Esophagus muscularis mucosa (tissue), 4 donors: ENCODE measurements at regions not wholly inside any gene's neighbourhood (a gene's known extent, or its start where the extent isn't known, plus 50 kb on each side); places are given as distances from the start of the nearest gene placed in this dataset.

ENCODE experiments used
- DNase-seq: peaks from one replicate; pipeline ENCODE4 v3.0.0-alpha.2; 2017; ENCODE audit errors: extremely low spot score
- H3K27ac ChIP-seq, 4 donors: fragments of 200-600 bp; sonication (generic); replicated peaks in 1 of 4; 1 replicate in 3 of 4; 2 replicates in 1 of 4; pipeline ENCODE4 v1.5.1; 2016 to 2019; ENCODE audit warnings: mild to moderate bottlenecking in 1 of 4
- H3K27me3 ChIP-seq, 4 donors: fragments of 200-600 bp; sonication (generic); one replicate each; pipeline versions ENCODE4 v1.5.1 to v1.6.0; 2016 to 2019
- H3K36me3 ChIP-seq, 4 donors: fragments of 200-600 bp; sonication (generic); one replicate each; pipeline ENCODE4 v1.5.1; 2016 to 2019
- H3K4me1 ChIP-seq, 4 donors: fragments of 200-600 bp; sonication (generic); one replicate each; pipeline ENCODE4 v1.5.1; 2016 to 2019
- H3K4me3 ChIP-seq, 4 donors: fragments of 200-600 bp; sonication (generic); 1 replicate in 2 of 4; 2 replicates in 2 of 4; pipeline ENCODE4 v1.5.1; 2016 to 2019; ENCODE audit warnings: mild to moderate bottlenecking in 4 of 4, moderate library complexity in 1 of 4
- H3K9me3 ChIP-seq, 4 donors: fragments of 200-600 bp; sonication (generic); 1 replicate in 3 of 4; 2 replicates in 1 of 4; pipeline ENCODE4 v1.5.1; 2016 to 2019
- CTCF ChIP-seq, 3 experiments: fragments of 200-600 bp in 2 of 3; fragments of 450-650 bp in 1 of 3; sonication (generic) in 2 of 3; IDR thresholded peaks; one replicate each; pipeline ENCODE4 v1.5.1; 2017 to 2019; ENCODE audit warnings: antibody characterized with exemption in 3 of 3, mild to moderate bottlenecking in 2 of 3, moderate library complexity in 1 of 3
- EP300 ChIP-seq: sonication (generic); formaldehyde crosslinking; IDR thresholded peaks from one replicate; pipeline ENCODE4 v1.6.1; 2017; ENCODE audit warnings: antibody characterized with exemption
- POLR2A ChIP-seq: fragments of 450-650 bp; IDR thresholded peaks from one replicate; pipeline ENCODE4 v1.6.1; 2017; ENCODE audit warnings: antibody characterized with exemption, moderate library complexity, mild to moderate bottlenecking, low read depth
- POLR2AphosphoS5 ChIP-seq, 2 donors: sonication (generic); formaldehyde crosslinking; IDR thresholded peaks; one replicate each; pipeline ENCODE4 v1.6.1; 2017; ENCODE audit warnings: antibody characterized with exemption in 2 of 2
- WGBS: methylation state at CpG from one replicate; pipeline ENCODE4 v1.1.5; 2018; 5-methylcytosine and 5-hydroxymethylcytosine counted together
- intact Hi-C: fragments of 100-400 bp; cut with DNase I; formaldehyde crosslinking; loops from one replicate; pipeline ENCODE4 v1.15.1; 2023

DNA sequence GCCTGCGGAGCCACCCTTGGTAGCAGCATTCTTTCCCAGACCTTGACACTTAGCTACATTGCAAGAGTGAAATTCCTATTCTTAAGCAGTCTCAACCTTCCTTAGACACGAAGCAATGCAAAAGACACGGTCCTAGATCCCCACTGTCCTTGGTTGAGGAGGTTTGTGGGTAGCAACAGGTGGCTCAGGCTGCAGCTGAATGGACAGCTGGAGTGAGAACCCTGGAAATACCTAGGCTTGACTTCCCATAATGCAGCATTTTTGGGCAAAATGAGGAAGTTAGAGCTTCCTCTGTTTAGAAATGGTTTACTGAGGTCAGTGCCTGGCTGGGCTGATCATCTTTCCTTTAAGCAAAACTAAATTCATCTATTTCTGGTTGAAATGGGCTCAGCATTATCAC is 296.6 kb downstream of the RFC3 start:
- no peaks in the 10 kb centered on the region for H3K27me3 ChIP-seq

GRCh38 chr13:34116651-34117050 is 298.7 kb downstream of the RFC3 start:
- Histone ChIP-seq H3K4me1 (no peaks in the 10 kb centered on the region), H3K36me3 (no peaks in the 10 kb centered on the region), H3K9me3 (no peaks in the 10 kb centered on the region), H3K27ac (no peak overlapping the region), H3K27me3 (no peaks in the 10 kb centered on the region), H3K4me3 (no peak overlapping the region)
- intact Hi-C loops = no loop called here
- DNase-seq = no peak
- no peak for TF ChIP-seq POLR2AphosphoS5 (IDR thresholded peaks at IDR 0.05)
- TF ChIP-seq CTCF (IDR thresholded peaks at IDR 0.05) = no peak
- TF ChIP-seq POLR2A = no peak
- no peak for TF ChIP-seq EP300
- WGBS = 71% methylated on average over 3 of the region's 3 CpGs

More for the DNA sequence above, 296.6 kb downstream of the RFC3 start:
- no peak for TF ChIP-seq EP300
- no peak for TF ChIP-seq POLR2A
- no peak for TF ChIP-seq CTCF (IDR thresholded peaks at IDR 0.05)
- no peak for TF ChIP-seq POLR2AphosphoS5 (IDR thresholded peaks at IDR 0.05)
- no peak for DNase-seq
- Histone ChIP-seq H3K4me1 (no peaks in the 10 kb centered on the region), H3K27ac (no peak overlapping the region), H3K9me3 (peaks cover 0 to 4% (median under 1%) of the 10 kb centered on the region in 4 donors), H3K4me3 (no peak overlapping the region), H3K36me3 (no peaks in the 10 kb centered on the region)
- intact Hi-C loops = no loop called here
- WGBS = 82% methylated on average over 3 of the region's 3 CpGs

DNA sequence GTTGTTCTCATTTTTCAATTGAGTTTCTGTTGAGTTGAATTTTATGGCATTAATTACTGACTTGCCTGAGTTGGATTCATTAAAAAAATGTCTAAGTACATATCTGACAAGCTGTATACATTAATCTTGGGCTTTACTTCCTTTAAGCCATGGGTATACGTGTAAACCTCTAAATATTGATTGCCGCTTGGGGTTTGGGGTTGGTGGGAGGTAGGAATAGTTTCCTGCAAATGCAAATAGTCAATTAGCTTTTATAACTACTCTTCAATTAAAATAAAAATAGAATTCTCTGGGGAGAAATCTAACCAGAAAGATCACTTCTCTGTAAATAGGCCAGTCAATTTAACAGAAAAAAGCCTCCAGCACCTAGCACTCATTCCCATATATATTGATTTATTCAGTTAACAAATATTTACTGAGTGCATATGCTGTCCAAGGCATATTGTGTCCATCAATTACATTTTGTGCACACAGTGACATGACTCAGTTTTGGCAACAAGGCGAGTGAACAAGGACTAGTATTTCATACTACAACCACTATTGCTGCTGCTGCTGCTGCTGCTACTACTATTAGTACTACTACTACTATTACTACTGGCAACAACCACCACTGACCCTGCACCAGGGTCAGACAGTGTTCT is 306.8 kb downstream of the RFC3 start:
- DNase-seq = no peak
- Histone ChIP-seq H3K27me3 (no peaks in the 10 kb centered on the region), H3K36me3 (no peaks in the 10 kb centered on the region), H3K27ac (no peak overlapping the region), H3K9me3 (no peaks in the 10 kb centered on the region), H3K4me1 (no peaks in the 10 kb centered on the region), H3K4me3 (no peak overlapping the region)
- TF ChIP-seq POLR2AphosphoS5 (IDR thresholded peaks at IDR 0.05) (no peak), POLR2A (no peak), CTCF (IDR thresholded peaks at IDR 0.05) (no peak), EP300 (no peak)
- 83% methylated on average over 3 of the region's 3 CpGs for WGBS
- intact Hi-C loops = no loop called here

DNA sequence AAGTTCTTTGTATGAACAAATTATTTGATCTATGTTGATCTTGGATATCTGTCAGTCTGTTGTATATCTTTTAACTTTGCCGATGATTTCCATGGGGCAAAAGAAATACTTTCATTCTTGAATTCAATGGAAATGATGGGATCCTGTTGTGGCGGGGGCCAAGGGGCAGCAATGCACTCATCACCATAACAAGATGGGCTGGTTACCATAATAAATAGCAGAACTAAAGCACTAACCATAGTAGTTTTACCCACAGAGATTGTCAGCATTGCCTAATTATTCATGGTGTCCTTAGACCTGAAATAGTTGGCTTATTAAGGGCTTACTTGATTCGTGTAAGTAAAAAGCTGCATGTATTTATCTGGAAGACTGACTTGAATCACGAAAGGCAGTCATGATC is 309.6 kb downstream of the RFC3 start:
- no peaks in the 10 kb centered on the region for H3K27me3 ChIP-seq
- no peak for DNase-seq
- H3K27ac ChIP-seq = no peak overlapping the region
- no peaks in the 10 kb centered on the region for H3K36me3 ChIP-seq
- H3K4me1 ChIP-seq = no peaks in the 10 kb centered on the region
- WGBS = 95% methylated on average over 4 of the region's 4 CpGs
- intact Hi-C loops = no loop called here
- no peaks in the 10 kb centered on the region for H3K9me3 ChIP-seq
- TF ChIP-seq CTCF (IDR thresholded peaks at IDR 0.05) (no peak), POLR2AphosphoS5 (IDR thresholded peaks at IDR 0.05) (no peak), EP300 (no peak), POLR2A (no peak)
- H3K4me3 ChIP-seq = no peak overlapping the region

DNA sequence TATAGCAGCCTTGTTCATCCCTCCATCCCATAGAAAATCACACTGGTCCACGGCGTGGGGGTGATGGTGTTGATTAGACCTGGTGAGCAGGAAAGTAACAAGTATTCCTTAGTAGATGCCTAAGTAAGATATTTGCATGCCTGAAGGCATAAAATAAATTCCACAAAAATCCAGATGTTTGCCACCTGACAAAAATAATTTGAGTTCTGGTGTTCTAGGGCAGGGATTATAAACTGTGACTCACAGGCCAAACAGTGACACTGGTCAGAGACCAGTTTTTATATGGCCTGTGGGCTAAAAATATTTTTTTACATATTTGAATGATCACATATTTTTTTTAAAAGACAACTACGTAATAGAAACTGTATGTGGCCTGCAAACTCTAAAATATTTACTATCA is 310.7 kb downstream of the RFC3 start:
- H3K4me3 ChIP-seq = no peak overlapping the region
- TF ChIP-seq EP300 (no peak), POLR2AphosphoS5 (IDR thresholded peaks at IDR 0.05) (no peak), POLR2A (no peak), CTCF (IDR thresholded peaks at IDR 0.05) (no peak)
- H3K36me3 ChIP-seq = no peaks in the 10 kb centered on the region
- no peak overlapping the region for H3K27ac ChIP-seq
- H3K9me3 ChIP-seq = no peaks in the 10 kb centered on the region
- DNase-seq = no peak
- no peaks in the 10 kb centered on the region for H3K4me1 ChIP-seq
- intact Hi-C loops = no loop called here
- no peaks in the 10 kb centered on the region for H3K27me3 ChIP-seq
- WGBS = 91% methylated on average over 3 of the region's 3 CpGs
